ENCODE measurements at regions not wholly inside any gene's neighbourhood (a gene's known extent, or its start where the extent isn't known, plus 50 kb on each side); places are given as distances from the start of the nearest gene placed in this dataset.

- DNase-seq (ENCODE audit: low spot score): no peak
Measured at GRCh38 chr1:220982686-220983085, 103.4 kb downstream of the HLX start.

- no peak for DNase-seq (ENCODE audit: low spot score)
Measured at GRCh38 chr1:220983877-220984635, 104.8 kb downstream of the HLX start.

GRCh38 chr1:220990427-220991339, 111.4 kb downstream of the HLX start:
- DNase-seq (ENCODE audit: low spot score): peak; percentile 84

- no peak for DNase-seq (ENCODE audit: low spot score)
Measured at GRCh38 chr1:220991506-220991905, 112.3 kb downstream of the HLX start.

- DNase-seq (ENCODE audit: low spot score): no peak
Measured at GRCh38 chr1:220991959-220992704, 112.9 kb downstream of the HLX start.

- DNase-seq (ENCODE audit: low spot score): no peak
Measured at GRCh38 chr1:220992705-220993052, 113.4 kb downstream of the HLX start.

- DNase-seq (ENCODE audit: low spot score): no peak
Measured at GRCh38 chr1:220994671-220995070, 115.4 kb downstream of the HLX start.

GRCh38 chr1:220997791-220998190, 118.5 kb downstream of the HLX start:
- no peak for DNase-seq (ENCODE audit: low spot score)

- no peak for DNase-seq (ENCODE audit: low spot score)
Measured at GRCh38 chr1:220999872-221000863, 120.9 kb downstream of the HLX start.

- DNase-seq (ENCODE audit: low spot score): no peak
Measured at GRCh38 chr1:221001167-221001566, 121.9 kb downstream of the HLX start.

- no peak for DNase-seq (ENCODE audit: low spot score)
Measured at GRCh38 chr1:221002601-221003000, 123.4 kb downstream of the HLX start.

GRCh38 chr1:221011145-221011544, 131.9 kb downstream of the HLX start:
- peak; percentile 30 for DNase-seq (ENCODE audit: low spot score)

- no peak for DNase-seq (ENCODE audit: low spot score)
Measured at GRCh38 chr1:221012120-221012519, 132.9 kb downstream of the HLX start.

GRCh38 chr1:221013691-221014660, 134.7 kb downstream of the HLX start:
- no peak for DNase-seq (ENCODE audit: low spot score)

- DNase-seq (ENCODE audit: low spot score): no peak
Measured at GRCh38 chr1:221015159-221015790, 136.0 kb downstream of the HLX start.

- no peak for DNase-seq (ENCODE audit: low spot score)
Measured at GRCh38 chr1:221016751-221017150, 137.5 kb downstream of the HLX start.

GRCh38 chr1:221018414-221018813, 139.2 kb downstream of the HLX start:
- no peak for DNase-seq (ENCODE audit: low spot score)

GRCh38 chr1:221022331-221022730, 143.1 kb downstream of the HLX start:
- DNase-seq (ENCODE audit: low spot score): no peak

- DNase-seq (ENCODE audit: low spot score): no peak
Measured at GRCh38 chr1:221023482-221023881, 144.2 kb downstream of the HLX start.

All from A172 (cell line).